ENCODE measurements at regions not wholly inside any gene's neighbourhood (a gene's known extent, or its start where the extent isn't known, plus 50 kb on each side); places are given as distances from the start of the nearest gene placed in this dataset.

DNA sequence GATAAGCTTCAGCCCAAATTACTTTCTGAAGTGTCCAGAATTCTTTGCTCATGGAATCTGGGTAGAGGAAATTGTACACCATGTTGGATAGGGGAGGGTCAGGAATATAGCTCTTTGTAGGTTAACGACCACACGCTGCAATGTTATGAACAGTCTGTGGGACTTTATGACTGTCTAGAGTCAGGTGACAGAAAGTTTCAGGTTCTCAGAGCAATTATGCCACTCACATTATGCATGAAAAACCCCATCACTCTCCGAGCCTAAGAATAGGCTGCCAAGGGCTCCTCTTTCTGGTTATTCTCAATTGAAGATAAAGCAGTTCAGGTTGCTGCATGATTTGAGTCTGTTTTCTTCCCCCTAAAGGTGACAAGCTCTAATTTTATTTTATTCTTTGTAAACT, 430.9 kb downstream of the ATP23 start:
- no peak for TF ChIP-seq CTCF (IDR thresholded peaks at IDR 0.05; ENCODE audit: insufficient read depth, low read length, poor library complexity, severe bottlenecking)
- no peak for TF ChIP-seq EZH2phosphoT487 (conservative IDR thresholded peaks at IDR 0.05; ENCODE audit: low read length)
